Fibroblast of gingiva (primary cell): ENCODE measurements at regions not wholly inside any gene's neighbourhood (a gene's known extent, or its start where the extent isn't known, plus 50 kb on each side); places are given as distances from the start of the nearest gene placed in this dataset.
"Not testable (repeated sequence)": the region's sequence is repeated elsewhere in the genome, so short reads cannot be mapped to it uniquely, and the experiment has no call there.

Source experiments
- DNase-seq: peaks from one replicate; pipeline ENCODE4 v3.0.0-alpha.2; 2011; ENCODE audit warnings: low read depth

DNA sequence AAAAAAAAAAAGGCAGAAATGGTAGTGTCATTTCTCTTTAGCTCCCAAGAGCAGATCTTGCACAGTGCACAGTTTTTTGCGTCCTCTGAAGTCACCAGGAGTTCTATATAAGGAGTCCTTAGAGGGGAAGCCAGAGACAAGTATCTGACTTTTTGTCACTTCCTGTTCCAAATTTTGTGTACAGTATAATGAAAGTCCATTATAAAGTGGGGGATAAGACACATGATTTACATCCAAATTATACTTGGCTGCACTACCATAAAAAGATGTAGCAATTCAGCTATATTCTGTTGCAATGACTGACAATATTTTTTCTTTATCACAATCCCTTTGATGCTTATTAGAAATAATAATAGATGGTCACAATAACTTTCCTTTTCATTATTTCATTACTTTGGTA, 1276.9 kb upstream of the ADGRL2 start:
- DNase-seq, result no peak

DNA sequence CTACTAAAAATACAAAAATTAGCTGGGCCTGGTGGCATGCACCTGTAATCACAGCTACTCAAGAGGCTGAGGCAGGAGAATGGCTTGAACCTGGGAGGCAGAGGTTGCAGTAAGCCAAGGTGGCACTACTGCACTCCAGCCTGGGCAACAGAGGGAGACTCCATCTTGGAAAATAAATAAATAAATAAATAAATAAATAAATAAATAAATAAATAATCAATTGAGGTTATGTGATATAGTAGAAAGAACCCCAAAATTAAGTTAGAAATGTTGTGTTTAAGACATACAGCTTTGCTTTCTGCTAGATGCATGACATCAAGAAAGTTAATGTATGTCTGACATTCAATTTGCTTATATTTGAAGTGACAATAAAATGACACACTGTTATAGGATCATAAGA, 1277.7 kb upstream of the ADGRL2 start:
- DNase-seq, result not testable (repeated sequence)

DNA sequence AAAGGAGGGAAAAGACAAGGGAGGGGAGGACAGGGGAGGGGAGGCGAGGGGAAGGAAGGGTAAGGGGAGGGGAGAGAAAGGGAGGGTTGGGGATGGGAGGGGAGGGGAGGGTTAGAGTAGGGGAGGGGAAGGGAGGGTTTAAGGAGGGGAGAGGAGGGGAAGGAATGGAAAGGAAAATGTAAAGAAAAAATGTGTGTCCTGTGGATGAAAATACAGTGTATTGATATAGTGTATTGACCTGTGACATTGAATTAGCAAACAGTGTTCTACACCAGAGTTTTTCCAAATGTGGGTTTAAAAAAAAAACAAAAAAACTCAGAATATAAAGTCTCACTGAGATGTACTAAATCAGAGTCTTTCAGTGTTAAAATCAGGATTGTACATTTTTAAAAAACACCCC, 1279.8 kb upstream of the ADGRL2 start:
- DNase-seq, result no peak

DNA sequence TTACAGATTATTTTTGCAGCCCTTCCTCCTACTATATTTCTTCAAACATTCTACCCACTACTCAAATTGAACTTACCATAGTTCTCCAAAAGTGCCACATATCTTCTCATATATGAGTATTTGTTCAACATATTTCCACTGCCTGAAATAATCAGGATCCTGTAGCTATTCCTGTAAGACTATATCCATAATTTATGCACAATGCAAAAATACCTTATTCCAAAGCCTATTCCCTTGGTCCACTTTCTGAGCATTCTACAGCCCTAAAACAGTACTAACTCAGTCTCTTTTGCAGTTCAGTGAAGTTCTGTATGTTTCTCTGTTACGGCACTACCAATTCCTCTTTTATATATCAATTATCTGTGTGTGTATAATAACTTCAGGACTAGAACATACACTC, 1283.7 kb upstream of the ADGRL2 start:
- DNase-seq, result no peak

- DNase-seq, result no peak
Measured at GRCh38 chr1:80509965-80510522, 1290.7 kb upstream of the ADGRL2 start.

GRCh38 chr1:80506216-80506615, 1294.5 kb upstream of the ADGRL2 start:
- DNase-seq, result no peak

DNA sequence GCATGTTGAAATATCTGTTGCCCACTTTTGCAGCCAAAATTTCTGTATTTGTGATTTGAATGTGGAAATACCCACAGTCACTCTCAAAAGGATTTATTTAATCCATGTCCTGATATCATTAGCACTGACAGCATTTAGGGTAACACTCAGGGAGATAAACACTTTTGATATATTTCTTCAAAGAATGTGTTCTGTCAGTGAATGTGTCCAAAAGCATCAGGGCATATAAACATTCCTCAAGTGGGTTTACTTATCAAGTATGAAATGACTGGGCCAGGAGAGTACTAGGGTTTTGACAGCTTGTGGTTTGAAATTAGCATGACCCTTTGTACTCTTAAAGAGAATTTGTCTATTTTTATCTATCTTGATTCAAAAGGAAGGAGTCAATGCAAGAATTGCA, 1302.1 kb upstream of the ADGRL2 start:
- no peak for DNase-seq

GRCh38 chr1:80495806-80496205, 1304.9 kb upstream of the ADGRL2 start:
- DNase-seq, result no peak

DNA sequence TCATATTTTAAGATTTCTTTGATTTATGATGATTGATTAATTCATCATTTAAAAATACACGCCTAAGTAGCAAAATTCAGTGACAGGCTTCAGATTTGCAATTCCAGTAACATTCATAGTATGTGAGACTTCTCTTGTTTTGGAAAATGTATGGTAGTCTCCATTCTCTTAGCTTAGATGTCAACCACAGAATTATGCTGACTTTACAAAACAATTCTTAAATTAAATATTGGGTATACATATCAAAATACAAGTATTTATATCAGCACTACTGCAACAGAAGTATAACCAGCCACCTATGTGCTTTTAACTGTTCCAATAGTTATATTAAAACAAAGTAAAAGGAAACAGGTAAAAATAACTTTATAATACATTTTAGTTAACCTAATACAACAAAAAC, 1328.6 kb upstream of the ADGRL2 start:
- no peak for DNase-seq

DNA sequence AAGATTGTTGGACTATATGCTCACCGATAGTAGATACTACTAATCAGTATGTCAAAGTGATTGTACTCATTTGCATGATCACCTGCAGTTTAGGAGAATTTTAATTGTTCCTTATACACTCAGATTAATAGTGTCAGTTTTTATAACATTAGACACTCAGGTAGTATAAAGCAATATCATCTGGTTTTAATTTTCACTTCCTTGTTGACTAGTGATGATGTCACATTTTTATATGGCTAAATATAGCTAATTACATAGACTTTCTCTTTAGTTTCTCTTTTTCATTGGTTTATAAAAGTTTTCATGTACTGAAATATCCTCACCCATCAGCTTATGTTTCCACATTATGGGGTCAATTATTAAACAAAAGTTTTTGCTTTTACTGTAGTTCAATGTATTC, 1332.4 kb upstream of the ADGRL2 start:
- no peak for DNase-seq

GRCh38 chr1:80462006-80462405, 1338.7 kb upstream of the ADGRL2 start:
- no peak for DNase-seq

- DNase-seq, result no peak
Measured at GRCh38 chr1:80457409-80457808, 1343.3 kb upstream of the ADGRL2 start.

DNA sequence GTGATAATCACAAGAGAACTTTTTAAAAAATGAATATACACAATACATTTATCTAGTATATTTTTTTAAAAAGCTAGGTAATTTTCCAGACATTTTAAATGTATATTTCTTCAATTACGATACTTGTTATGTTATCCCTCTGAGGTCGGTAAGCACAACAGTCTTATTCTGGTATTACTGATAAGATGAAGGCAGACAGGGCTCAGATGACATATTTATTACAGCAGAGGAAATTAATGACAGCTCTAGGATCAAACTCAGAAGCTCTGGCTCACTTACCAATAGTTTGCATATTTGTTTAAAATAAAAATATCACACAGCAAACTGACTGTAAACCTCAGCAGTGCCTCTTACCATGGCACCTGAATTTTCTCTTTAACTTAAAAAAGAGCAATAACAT, 1347.0 kb upstream of the ADGRL2 start:
- no peak for DNase-seq

DNA sequence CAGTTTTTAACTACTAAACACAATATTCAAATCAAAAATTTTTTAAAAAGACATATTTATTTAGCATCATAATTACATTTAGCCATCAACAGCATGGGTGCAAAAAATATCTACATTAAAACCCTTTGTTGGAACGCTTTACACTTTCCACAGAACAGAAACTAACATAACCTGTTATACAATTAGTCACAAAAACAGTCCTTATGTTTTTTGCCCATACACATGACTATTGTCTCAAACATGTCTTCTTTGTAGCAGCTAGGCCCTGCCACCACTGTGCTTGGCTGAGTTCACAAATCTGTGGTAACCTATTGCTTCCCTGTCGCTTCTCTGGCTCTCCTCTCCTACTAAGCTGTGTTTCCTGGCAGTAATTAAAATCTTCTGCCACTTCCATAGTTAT, 1350.0 kb upstream of the ADGRL2 start:
- no peak for DNase-seq

DNA sequence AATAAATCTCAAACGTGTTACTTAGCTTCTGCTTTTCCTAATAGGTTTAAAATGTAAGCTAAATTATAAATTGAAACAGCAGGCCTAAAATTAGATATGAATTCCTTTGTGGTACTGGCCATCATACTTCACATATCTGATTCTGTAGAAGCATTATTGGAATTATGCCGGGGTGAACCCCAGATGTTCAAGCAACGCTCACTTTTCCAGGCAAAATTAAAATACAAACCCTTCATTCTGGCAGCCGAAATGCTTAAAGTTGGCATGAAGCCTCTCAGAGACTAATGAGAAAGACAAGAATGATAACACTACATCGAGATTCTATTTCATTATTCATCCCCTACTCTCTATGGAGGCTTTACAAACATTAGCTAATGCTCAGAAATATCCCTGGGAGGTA, 1352.7 kb upstream of the ADGRL2 start:
- DNase-seq, result peak; percentile 46

DNA sequence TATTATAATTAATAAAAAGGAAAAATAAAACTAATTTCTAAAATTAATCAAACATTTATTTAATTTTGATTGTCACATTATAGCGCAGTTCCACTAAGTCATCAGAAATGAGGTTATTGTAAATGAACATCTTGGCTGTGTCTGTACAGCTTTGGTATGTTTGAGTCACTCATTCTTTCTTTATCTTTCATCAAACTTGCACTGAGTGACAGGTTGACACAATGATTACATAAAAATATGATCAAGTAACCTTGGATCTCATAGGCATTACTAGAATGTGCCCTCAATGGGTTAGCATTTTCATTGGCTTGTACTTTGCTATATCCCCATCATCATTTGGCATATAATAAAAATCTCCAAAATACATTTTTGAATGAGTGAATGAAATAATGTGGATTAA, 1353.2 kb upstream of the ADGRL2 start:
- DNase-seq, result no peak

DNA sequence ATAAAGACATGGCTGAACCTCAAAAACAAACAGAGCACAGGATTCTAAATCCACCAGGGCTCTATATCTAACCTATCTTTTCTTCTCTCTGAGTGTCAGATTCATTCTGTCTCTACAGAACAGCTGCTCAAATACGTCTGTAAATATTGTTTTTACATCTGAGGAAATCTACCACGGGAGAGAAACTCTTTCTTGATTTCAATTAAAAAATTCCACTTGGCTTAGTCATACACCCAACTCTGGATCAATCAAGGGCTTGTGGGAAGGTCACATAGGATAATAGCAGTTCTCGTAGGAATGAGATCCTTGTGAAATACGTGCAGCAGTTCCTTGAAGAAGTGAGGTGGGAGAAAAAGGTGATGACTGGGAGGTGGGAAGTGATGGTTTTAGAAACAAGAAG, 1355.7 kb upstream of the ADGRL2 start:
- DNase-seq, result no peak

GRCh38 chr1:80444171-80444570, 1356.6 kb upstream of the ADGRL2 start:
- DNase-seq, result no peak

- no peak for DNase-seq
Measured at GRCh38 chr1:80441664-80442063, 1359.1 kb upstream of the ADGRL2 start.

GRCh38 chr1:80436851-80437250, 1363.9 kb upstream of the ADGRL2 start:
- DNase-seq, result peak; percentile 48

DNA sequence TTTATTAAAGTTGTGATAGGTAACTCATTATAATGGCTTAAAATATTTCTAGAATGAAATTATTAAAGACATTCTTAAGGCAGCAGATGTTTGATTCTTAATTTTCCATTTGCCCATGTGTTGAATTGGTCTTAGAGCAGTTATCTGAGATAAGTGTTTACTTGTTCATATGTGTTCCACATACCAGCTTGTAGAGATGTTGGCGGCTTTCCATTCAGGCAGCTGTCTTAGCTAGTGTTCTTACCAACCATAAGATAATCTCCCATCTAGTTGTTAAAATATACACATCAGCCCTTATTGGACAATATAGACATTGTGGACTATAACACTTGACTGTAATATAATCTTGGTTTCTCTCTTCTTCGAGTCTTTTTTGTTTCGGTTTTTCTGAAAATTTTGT, 1372.9 kb upstream of the ADGRL2 start:
- DNase-seq, result peak; percentile 2

GRCh38 chr1:80424249-80424648, 1376.5 kb upstream of the ADGRL2 start:
- DNase-seq, result no peak

DNA sequence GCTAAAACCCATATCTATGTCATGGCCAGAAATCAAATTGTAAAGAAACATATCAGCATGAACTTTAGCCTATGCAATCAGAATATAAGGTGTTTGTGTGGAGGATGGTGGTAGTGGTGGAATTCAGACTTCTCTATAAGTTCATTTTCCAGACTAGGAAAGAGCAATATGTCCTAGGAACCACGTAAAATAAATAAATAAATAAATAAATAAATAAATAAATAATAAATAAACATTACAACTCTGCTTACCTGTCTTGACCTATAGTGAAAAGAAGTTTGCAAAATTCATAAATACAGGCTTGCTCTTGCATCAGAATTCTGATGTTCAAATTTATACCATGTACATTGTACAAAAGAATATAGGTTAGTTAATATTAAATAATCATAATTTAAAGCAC, 1382.6 kb upstream of the ADGRL2 start:
- DNase-seq, result no peak

GRCh38 chr1:80417671-80418070, 1383.1 kb upstream of the ADGRL2 start:
- DNase-seq, result peak; percentile 17

GRCh38 chr1:80413969-80414368, 1386.8 kb upstream of the ADGRL2 start:
- DNase-seq, result no peak
